K562 (cell line): ENCODE measurements at regions not wholly inside any gene's neighbourhood (a gene's known extent, or its start where the extent isn't known, plus 50 kb on each side); places are given as distances from the start of the nearest gene placed in this dataset.
A peak's percentile ranks its signal among the peaks of the same experiment; 100 is the strongest.

Source experiments
- ATAC-seq: fragments of 200-7000 bp; cut with Tn5 transposase; 3 replicates; pipeline ENCODE4 v1.9.1; 2020; ENCODE audit warnings: moderate library complexity
- BruUV-seq: library from RNA; stranded (reverse); fragments of 400-500 nt; replicated peaks from 2 replicates; lab custom pipeline; 2021; lab: Mats Ljungman, UMichigan
- CTCF ChIA-PET: fragments of 300-600 bp; formaldehyde crosslinking; extraction: SDS; loops from one replicate; lab custom pipeline; 2021; ENCODE audit warnings: low intra/inter-chr PET ratio; lab: Yijun Ruan, JAX
- POLR2A ChIA-PET: fragments of 300-600, 350-650 bp; sonication (Branson Sonifier 250); formaldehyde crosslinking; extraction: SDS; loops from one replicate; lab custom pipeline; 2021; ENCODE audit warnings: antibody characterized with exemption, inconsistent platforms; lab: Yijun Ruan, JAX
- DNase-seq, 4 experiments: peaks; one replicate each; pipeline versions ENCODE4 v3.0.0 to v3.0.0-alpha.2; 2011 to 2018; ENCODE audit warnings: low spot score in 3 of 4, mixed read lengths in 3 of 4; ENCODE audit errors: extremely low read depth in 1 of 4
- FAIRE-seq: peaks from 2 replicates; lab custom pipeline; 2011; peaks lifted over from hg19 to GRCh38; lab: Jason Lieb, UNC
- H2AFZ ChIP-seq: 2 replicates; pipeline ENCODE4 v1.6.0; 2011; ENCODE audit warnings: low read depth, low read length, control low read depth, inconsistent platforms
- H3K27ac ChIP-seq: fragments of 200-600 bp; 3 replicates; pipeline ENCODE4 v1.8.0; 2011; ENCODE audit warnings: low read depth, mild to moderate bottlenecking, control low read depth, inconsistent platforms, low read length, moderate library complexity, mixed read lengths; ENCODE audit errors: extremely low read depth
- H3K27me3 ChIP-seq, 2 experiments: fragments of 300-600 bp in 1 of 2; 2 replicates in 1 of 2; 3 replicates in 1 of 2; pipeline versions ENCODE4 v1.6.0 to v1.8.0; 2011; ENCODE audit warnings: inconsistent platforms in 2 of 2, low read length in 2 of 2, mild to moderate bottlenecking in 1 of 2, mixed read lengths in 1 of 2, moderate library complexity in 1 of 2; ENCODE audit not compliant: control insufficient read depth in 2 of 2, insufficient read depth in 2 of 2
- H3K36me3 ChIP-seq: fragments of 300-600 bp; 3 replicates; pipeline ENCODE4 v1.8.0; 2011; ENCODE audit warnings: mild to moderate bottlenecking, low read length, inconsistent platforms; ENCODE audit not compliant: control insufficient read depth, insufficient read depth
- H3K4me1 ChIP-seq, 2 experiments: fragments of 200-600 bp in 1 of 2; replicated peaks in 1 of 2; 2 replicates in 1 of 2; 3 replicates in 1 of 2; pipeline versions ENCODE4 v1.5.1 to v1.8.0; 2011; ENCODE audit warnings: inconsistent platforms in 2 of 2, low read length in 2 of 2, mild to moderate bottlenecking in 1 of 2, mixed read lengths in 1 of 2, moderate library complexity in 1 of 2; ENCODE audit not compliant: control insufficient read depth in 2 of 2, insufficient read depth in 2 of 2
- H3K4me2 ChIP-seq: 2 replicates; pipeline ENCODE4 v1.6.1; 2011; ENCODE audit warnings: low read length, control low read depth, inconsistent platforms, mixed read lengths; ENCODE audit not compliant: insufficient read depth
- H3K4me3 ChIP-seq: fragments of 200-600 bp; sonication (generic), shearing (Covaris generic); 2 replicates; pipeline ENCODE4 v1.5.1; 2016; ENCODE audit warnings: control low read depth, inconsistent platforms
- H3K79me2 ChIP-seq: fragments of 200-600 bp; 3 replicates; pipeline ENCODE4 v1.8.0; 2011; ENCODE audit warnings: low read length, inconsistent platforms; ENCODE audit not compliant: control insufficient read depth, insufficient read depth
- H3K9ac ChIP-seq, 2 experiments: 2 replicates each; pipeline versions ENCODE4 v1.6.0 to v1.6.1; 2011; ENCODE audit warnings: low read depth in 2 of 2, low read length in 2 of 2, control low read depth in 1 of 2, inconsistent platforms in 1 of 2, mild to moderate bottlenecking in 1 of 2, mixed read lengths in 1 of 2; ENCODE audit not compliant: insufficient read depth in 1 of 2
- H3K9me1 ChIP-seq: one replicate; pipeline ENCODE4 v1.6.0; 2011; ENCODE audit warnings: inconsistent platforms, mild to moderate bottlenecking, low read length, moderate library complexity; ENCODE audit not compliant: control insufficient read depth, insufficient read depth
- H3K9me3 ChIP-seq: replicated peaks from 2 replicates; pipeline ENCODE4 v1.5.1; 2011; ENCODE audit warnings: low read depth, low read length, inconsistent platforms; ENCODE audit not compliant: control insufficient read depth, insufficient read depth
- H4K20me1 ChIP-seq: replicated peaks from 2 replicates; pipeline ENCODE4 v1.6.1; 2011; ENCODE audit warnings: low read length, inconsistent platforms, mixed read lengths; ENCODE audit not compliant: control insufficient read depth, insufficient read depth
- CBFA2T3 ChIP-seq: fragments of 450-650 bp; IDR thresholded peaks from 2 replicates; pipeline ENCODE4 v1.6.1; 2017
- CSDE1 ChIP-seq, 2 experiments: fragments of 450-650 bp; IDR thresholded peaks; 2 replicates each; pipeline ENCODE4 v1.6.1; 2016; ENCODE audit warnings: mild to moderate bottlenecking in 1 of 2
- DMBX1 ChIP-seq: fragments of 250-450 bp; sonication (Bioruptor Pico); IDR thresholded peaks from 2 replicates; pipeline ENCODE4 v1.8.0; 2022; ENCODE audit warnings: inconsistent platforms, mild to moderate bottlenecking, moderate library complexity, borderline replicate concordance
- FOS ChIP-seq: IDR thresholded peaks from 3 replicates; pipeline ENCODE4 v1.6.1; 2011; ENCODE audit not compliant: insufficient read length; ENCODE audit errors: extremely low read depth
- HSF4 ChIP-seq: fragments of 250-450 bp; sonication (Bioruptor Pico); IDR thresholded peaks from 2 replicates; pipeline ENCODE4 v2.1.2; 2022; ENCODE audit warnings: mild to moderate bottlenecking, moderate library complexity, borderline replicate concordance
- JUN ChIP-seq, 2 experiments: sonication (generic) in 1 of 2; formaldehyde crosslinking in 1 of 2; IDR thresholded peaks; 2 replicates each; pipeline versions ENCODE4 v1.6.1 to v1.8.0; 2012 to 2022; ENCODE audit warnings: borderline replicate concordance in 2 of 2, mild to moderate bottlenecking in 2 of 2, improper control_type of control experiment in 1 of 2, low read depth in 1 of 2, low read length in 1 of 2, missing genetic modification reagents in 1 of 2
- JUNB ChIP-seq: fragments of 450-650 bp; formaldehyde crosslinking; conservative IDR thresholded peaks from 2 replicates; pipeline ENCODE4 v1.4.0; 2020; ENCODE audit warnings: mild to moderate bottlenecking
- JUND ChIP-seq, 2 experiments: IDR thresholded peaks; 2 replicates in 1 of 2; 3 replicates in 1 of 2; pipeline ENCODE4 v1.6.1; 2011; ENCODE audit warnings: borderline replicate concordance in 2 of 2, low read depth in 2 of 2, low read length in 2 of 2, improper control_type of control experiment in 1 of 2, missing biosample characterization in 1 of 2, missing genetic modification characterization in 1 of 2, missing genetic modification reagents in 1 of 2
- RCOR1 ChIP-seq, 2 experiments: IDR thresholded peaks; 2 replicates each; pipeline ENCODE4 v1.6.1; 2012; ENCODE audit warnings: low read depth in 2 of 2, low read length in 2 of 2, borderline replicate concordance in 1 of 2, improper control_type of control experiment in 1 of 2
- TEAD4 ChIP-seq, 2 experiments: sonication (generic) in 1 of 2; formaldehyde crosslinking in 1 of 2; IDR thresholded peaks; 2 replicates each; pipeline versions ENCODE4 v1.6.1 to v1.8.0; 2012 to 2022; ENCODE audit warnings: borderline replicate concordance in 1 of 2, inconsistent platforms in 1 of 2, low read length in 1 of 2, mild to moderate bottlenecking in 1 of 2, missing genetic modification reagents in 1 of 2
- ZNF134 ChIP-seq: fragments of 250-450 bp; sonication (Bioruptor Pico); conservative IDR thresholded peaks from 2 replicates; pipeline ENCODE4 v1.4.0; 2020
- ZNF76 ChIP-seq: fragments of 250-450 bp; sonication (Bioruptor Pico); IDR thresholded peaks from 2 replicates; pipeline ENCODE4 v1.4.0; 2020; ENCODE audit warnings: mild to moderate bottlenecking, moderate library complexity, borderline replicate concordance
- ZSCAN32 ChIP-seq: fragments of 450-650 bp; formaldehyde crosslinking; IDR thresholded peaks from 2 replicates; pipeline ENCODE4 v1.4.0; 2020; ENCODE audit warnings: mild to moderate bottlenecking, moderate library complexity
- WGBS: fragments of 100-300 bp; shearing (Covaris generic); methylation state at CpG from one replicate; pipeline ENCODE4 v1.1.6; 2016; ENCODE audit warnings: low coverage, mixed read lengths; ENCODE audit not compliant: insufficient coverage; ENCODE audit errors: missing lambda C conversion rate; 5-methylcytosine and 5-hydroxymethylcytosine counted together
- in situ Hi-C: fragments of 300-500 bp; cut with MboI; formaldehyde crosslinking; loops from 4 replicates; pipeline ENCODE4 v1.15.0; 2018; ENCODE audit warnings: inconsistent platforms, mixed read lengths
- intact Hi-C: fragments of 100-400 bp; cut with micrococcal nuclease; formaldehyde crosslinking; loops from 2 replicates; pipeline ENCODE4 v1.14.2; 2022
- TF ChIP-seq, protein P1 (sequence below): IDR thresholded peaks from 2 replicates; pipeline ENCODE4 v1.6.1; 2012; ENCODE audit warnings: low read depth, low read length, improper control_type of control experiment, borderline replicate concordance
- TF ChIP-seq, protein P2 (sequence below), 2 experiments: fragments of 450-650 bp in 1 of 2; sonication (generic) in 1 of 2; formaldehyde crosslinking in 1 of 2; IDR thresholded peaks in 1 of 2; conservative IDR thresholded peaks in 1 of 2; 2 replicates each; pipeline versions ENCODE4 v1.6.1 to v1.8.1; 2016 to 2023; ENCODE audit warnings: mild to moderate bottlenecking in 2 of 2, moderate library complexity in 2 of 2, inconsistent platforms in 1 of 2, missing genetic modification reagents in 1 of 2
- TF ChIP-seq, protein P3 (sequence below): IDR thresholded peaks from 3 replicates; pipeline ENCODE4 v1.6.1; 2011; ENCODE audit warnings: borderline replicate concordance, mild to moderate bottlenecking; ENCODE audit not compliant: insufficient read length, insufficient read depth

DNA sequence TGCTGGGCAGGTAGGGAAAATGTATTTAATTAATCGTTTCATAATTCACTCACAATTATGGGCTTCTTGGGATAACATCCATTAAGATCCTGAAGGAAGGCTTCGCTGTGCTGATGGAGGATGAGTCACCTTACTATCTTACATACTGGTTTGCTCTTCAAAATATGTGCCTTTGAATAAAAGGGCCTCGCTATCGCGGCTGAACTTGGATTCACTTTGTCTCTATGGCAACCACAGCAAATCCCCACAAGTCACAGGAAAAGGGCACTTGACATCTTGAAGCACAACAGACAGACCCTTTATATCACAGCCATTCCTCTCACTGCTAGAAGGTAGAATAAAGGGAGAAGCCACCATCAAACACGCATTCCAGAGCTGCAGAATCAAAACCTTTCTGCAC is 141.3 kb upstream of the MYLIP start:
- FAIRE-seq (peak; percentile 82), ATAC-seq (peak; percentile 71), DNase-seq (peak; percentile 70 to 80 (median 74))
- in situ Hi-C loops = no loop called here
- H3K4me1 ChIP-seq = peaks cover 3 to 25% of the 10 kb centered on the region in 2 experiments; a peak in 4 of 5 replicates
- H4K20me1 ChIP-seq = no peaks in the 10 kb centered on the region
- H3K27ac ChIP-seq = no peak overlapping the region
- no peaks in the 10 kb centered on the region for H3K79me2 ChIP-seq
- ChIA-PET POLR2A (interaction anchor here (0.7 to 2.0 kb wide), 7 partner anchors 8 to 22 kb away, joined by 3 to 6 read pairs (median 3); no protein-coding TSS in a partner anchor), CTCF (no interaction called here)
- no peaks in the 10 kb centered on the region for H3K9me3 ChIP-seq
- H3K36me3 ChIP-seq = no peaks in the 10 kb centered on the region
- WGBS = 9% methylated on average over 6 of the region's 6 CpGs
- H3K4me2 ChIP-seq = no peak overlapping the region
- no TSS peak for BruUV-seq
- H3K9ac ChIP-seq = no peak overlapping the region
- no peaks in the 10 kb centered on the region for H3K9me1 ChIP-seq
- H3K27me3 ChIP-seq = no peaks in the 10 kb centered on the region
- no peak overlapping the region for H3K4me3 ChIP-seq
- intact Hi-C loops = no loop called here
- H2AFZ ChIP-seq = no peak overlapping the region
- TF ChIP-seq CBFA2T3 = peak; percentile 38; the same call in 1 of the 2 replicates
- TF ChIP-seq TEAD4 (IDR thresholded peaks at IDR 0.05; ENCODE audit: low read length) = peak; percentile 21; the same call in 1 of the 2 replicates
- TF ChIP-seq TEAD4 (CRISPR knock-in tag; IDR thresholded peaks at IDR 0.05; ENCODE audit: borderline replicate concordance) = no peak
- TF ChIP-seq CSDE1 (IDR thresholded peaks at IDR 0.05) = 0 out of 4 replicates have a peak, but pooled peaks of 1 of the 2 experiments have one; percentile 35
- no peak for TF ChIP-seq ZNF134 (CRISPR knock-in tag)
- 0 out of 2 replicates have a peak, but pooled peaks have one; percentile 17 for TF ChIP-seq DMBX1 (CRISPR knock-in tag)
- TF ChIP-seq JUND (IDR thresholded peaks at IDR 0.05; ENCODE audit: borderline replicate concordance, low read depth, low read length) = peak; percentile 95
- TF ChIP-seq JUND (tag; IDR thresholded peaks at IDR 0.05; ENCODE audit: borderline replicate concordance, low read depth, low read length) = peak; percentile 97
- TF ChIP-seq FOS = peak; percentile 45
- TF ChIP-seq JUN (IDR thresholded peaks at IDR 0.05; ENCODE audit: borderline replicate concordance, low read depth, low read length) = peak; percentile 87
- TF ChIP-seq JUN (CRISPR knock-in tag; IDR thresholded peaks at IDR 0.05; ENCODE audit: borderline replicate concordance) = no peak
- TF ChIP-seq JUNB (CRISPR knock-in tag) = 0 out of 2 replicates have a peak, but pooled peaks have one; percentile 31
- TF ChIP-seq, protein P1, sequence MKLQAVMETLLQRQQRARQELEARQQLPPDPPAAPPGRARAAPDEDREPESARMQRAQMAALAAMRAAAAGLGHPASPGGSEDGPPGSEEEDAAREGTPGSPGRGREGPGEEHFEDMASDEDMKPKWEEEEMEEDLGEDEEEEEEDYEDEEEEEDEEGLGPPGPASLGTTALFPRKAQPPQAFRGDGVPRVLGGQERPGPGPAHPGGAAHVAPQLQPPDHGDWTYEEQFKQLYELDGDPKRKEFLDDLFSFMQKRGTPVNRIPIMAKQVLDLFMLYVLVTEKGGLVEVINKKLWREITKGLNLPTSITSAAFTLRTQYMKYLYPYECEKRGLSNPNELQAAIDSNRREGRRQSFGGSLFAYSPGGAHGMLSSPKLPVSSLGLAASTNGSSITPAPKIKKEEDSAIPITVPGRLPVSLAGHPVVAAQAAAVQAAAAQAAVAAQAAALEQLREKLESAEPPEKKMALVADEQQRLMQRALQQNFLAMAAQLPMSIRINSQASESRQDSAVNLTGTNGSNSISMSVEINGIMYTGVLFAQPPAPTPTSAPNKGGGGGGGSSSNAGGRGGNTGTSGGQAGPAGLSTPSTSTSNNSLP = peak; percentile 84; the same call in 1 of the 2 replicates
- TF ChIP-seq RCOR1 (IDR thresholded peaks at IDR 0.05; ENCODE audit: borderline replicate concordance in 1 of 2, low read depth in 2 of 2, low read length in 2 of 2) = peak in 1 of 2 experiments; percentile 79; a peak in 1 of 4 replicates
- TF ChIP-seq, protein P2, sequence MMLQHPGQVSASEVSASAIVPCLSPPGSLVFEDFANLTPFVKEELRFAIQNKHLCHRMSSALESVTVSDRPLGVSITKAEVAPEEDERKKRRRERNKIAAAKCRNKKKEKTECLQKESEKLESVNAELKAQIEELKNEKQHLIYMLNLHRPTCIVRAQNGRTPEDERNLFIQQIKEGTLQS (IDR thresholded peaks at IDR 0.05) = peak; percentile 96
- TF ChIP-seq, protein P2 (CRISPR knock-in tag; conservative IDR thresholded peaks at IDR 0.05) = peak; percentile 74; the same call in 1 of the 2 replicates
- TF ChIP-seq, protein P3, sequence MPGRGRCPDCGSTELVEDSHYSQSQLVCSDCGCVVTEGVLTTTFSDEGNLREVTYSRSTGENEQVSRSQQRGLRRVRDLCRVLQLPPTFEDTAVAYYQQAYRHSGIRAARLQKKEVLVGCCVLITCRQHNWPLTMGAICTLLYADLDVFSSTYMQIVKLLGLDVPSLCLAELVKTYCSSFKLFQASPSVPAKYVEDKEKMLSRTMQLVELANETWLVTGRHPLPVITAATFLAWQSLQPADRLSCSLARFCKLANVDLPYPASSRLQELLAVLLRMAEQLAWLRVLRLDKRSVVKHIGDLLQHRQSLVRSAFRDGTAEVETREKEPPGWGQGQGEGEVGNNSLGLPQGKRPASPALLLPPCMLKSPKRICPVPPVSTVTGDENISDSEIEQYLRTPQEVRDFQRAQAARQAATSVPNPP = no peak
- no peak for TF ChIP-seq HSF4 (CRISPR knock-in tag)
- TF ChIP-seq ZNF76 (CRISPR knock-in tag) = 0 out of 2 replicates have a peak, but pooled peaks have one; percentile 18
- TF ChIP-seq ZSCAN32 (CRISPR knock-in tag) = no peak
